Activated CD4-positive, alpha-beta T cell treated with anti-CD3 and anti-CD28 coated beads for 36 hours (primary cell): ENCODE measurements at regions not wholly inside any gene's neighbourhood (a gene's known extent, or its start where the extent isn't known, plus 50 kb on each side); places are given as distances from the start of the nearest gene placed in this dataset.

Experiments used
- ATAC-seq: fragments of 200-7000 bp; cut with Tn5 transposase; one replicate; pipeline ENCODE4 v1.10.0; 2021; ENCODE audit warnings: mild to moderate bottlenecking, moderate library complexity
- CTCF ChIA-PET: fragments of 350-600 bp; sonication (Branson Sonifier 250); formaldehyde crosslinking; loops from one replicate; lab custom pipeline; 2021; ENCODE audit warnings: antibody characterized with exemption; lab: Charles Lee
- POLR2A ChIA-PET: fragments of 350-600 bp; sonication (Branson Sonifier 250); formaldehyde crosslinking; loops from one replicate; lab custom pipeline; 2021; ENCODE audit warnings: antibody characterized with exemption, inconsistent platforms; lab: Charles Lee
- DNase-seq: peaks from one replicate; pipeline ENCODE4 v3.0.0-alpha.2; 2020
- H3K27ac Mint-ChIP-seq: one replicate; pipeline ENCODE4 v1.8.0; 2021; ENCODE audit warnings: mixed read lengths
- H3K27me3 Mint-ChIP-seq: one replicate; pipeline ENCODE4 v1.8.0; 2021; ENCODE audit warnings: mixed read lengths
- H3K36me3 Mint-ChIP-seq: one replicate; pipeline ENCODE4 v1.8.0; 2021; ENCODE audit warnings: low read depth, mixed read lengths
- H3K4me1 Mint-ChIP-seq: one replicate; pipeline ENCODE4 v1.8.0; 2021; ENCODE audit warnings: mixed read lengths
- H3K4me3 Mint-ChIP-seq: one replicate; pipeline ENCODE4 v1.8.0; 2021; ENCODE audit warnings: mild to moderate bottlenecking, moderate library complexity, mixed read lengths
- H3K9me3 Mint-ChIP-seq: one replicate; pipeline ENCODE4 v1.8.0; 2021; ENCODE audit warnings: low read depth, mixed read lengths
- intact Hi-C, 2 experiments: fragments of 100-400 bp; cut with DNase I in 1 of 2; cut with micrococcal nuclease in 1 of 2; formaldehyde crosslinking; loops; one replicate each; pipeline versions ENCODE4 v1.14.2 to v1.15.1; 2022 to 2024; cut with DNase I, micrococcal nuclease

DNA sequence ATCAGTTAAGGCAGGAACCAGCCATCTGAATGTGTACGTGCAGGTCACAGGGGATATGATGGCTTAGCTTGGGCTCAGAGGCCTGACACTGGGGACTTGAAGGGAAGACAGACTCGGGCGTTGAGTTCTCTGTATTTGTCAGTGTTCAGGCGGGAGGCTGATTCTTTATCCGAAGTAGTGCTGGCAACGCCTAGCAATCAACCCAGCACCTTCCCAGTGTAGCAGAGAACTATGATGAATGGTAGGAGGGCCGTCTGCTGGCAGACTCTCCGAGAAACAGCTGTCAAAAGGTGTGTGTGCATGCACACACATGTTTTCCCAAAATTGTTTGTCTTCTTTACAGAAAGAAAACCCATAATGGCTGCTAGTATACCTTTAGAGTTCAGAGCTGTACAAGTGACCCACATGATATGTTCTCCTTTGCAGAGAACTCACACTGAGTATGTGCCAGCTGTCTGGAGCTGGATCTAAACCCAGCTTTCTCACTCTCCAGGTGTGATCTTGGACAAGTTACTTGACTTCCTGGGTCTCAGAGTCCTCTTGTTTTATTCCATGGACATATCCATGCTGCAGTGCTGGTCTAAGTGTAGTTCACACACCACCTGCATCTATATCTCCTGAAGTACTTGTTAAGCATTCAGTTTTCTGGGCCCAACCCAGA, 74.5 kb upstream of the LARS2 start:
- H3K9me3 Mint-ChIP-seq, result no peaks in the 10 kb centered on the region
- no peaks in the 10 kb centered on the region for H3K36me3 Mint-ChIP-seq
- no peak for DNase-seq
- POLR2A ChIA-PET, result no interaction called here
- no peak overlapping the region for H3K27ac Mint-ChIP-seq
- intact Hi-C loops, result no loop called here
- peaks cover 3% of the 10 kb centered on the region for H3K4me1 Mint-ChIP-seq
- H3K4me3 Mint-ChIP-seq, result no peak overlapping the region
- CTCF ChIA-PET, result interaction anchor here (0.7 kb wide), 1 partner anchor 10 kb away, joined by 3 read pairs; no protein-coding TSS in a partner anchor
- no peak for ATAC-seq
- H3K27me3 Mint-ChIP-seq, result peaks cover 5% of the 10 kb centered on the region

DNA sequence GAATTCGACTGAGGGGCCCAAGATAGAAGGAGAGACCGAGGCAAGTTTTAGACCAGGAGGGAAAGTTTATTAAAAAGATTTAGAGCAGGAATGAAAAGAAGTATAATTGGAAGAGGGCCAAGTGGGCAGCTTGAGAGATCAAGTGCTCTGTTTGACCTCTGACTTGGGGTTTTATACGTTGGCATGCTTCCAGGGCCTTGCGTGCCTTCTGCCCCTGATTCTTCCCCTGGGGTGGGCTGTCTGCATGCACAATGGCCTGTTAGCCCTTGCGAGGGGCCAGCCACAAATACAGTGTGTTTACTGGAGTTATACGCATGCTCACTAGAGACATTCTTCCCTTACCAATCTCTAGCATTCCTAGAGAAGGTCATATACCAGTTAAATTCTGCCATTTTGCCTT, 70.7 kb upstream of the LARS2 start:
- CTCF ChIA-PET, result interaction anchor here (0.7 kb wide), 1 partner anchor 190 kb away, joined by 3 read pairs; no protein-coding TSS in a partner anchor
- no peak for ATAC-seq
- Mint-ChIP-seq H3K4me3 (no peak overlapping the region), H3K9me3 (no peaks in the 10 kb centered on the region), H3K36me3 (no peaks in the 10 kb centered on the region), H3K4me1 (no peaks in the 10 kb centered on the region), H3K27me3 (peaks cover 1% of the 10 kb centered on the region), H3K27ac (no peak overlapping the region)
- POLR2A ChIA-PET, result no interaction called here
- no peak for DNase-seq
- intact Hi-C loops, result no loop called here

DNA sequence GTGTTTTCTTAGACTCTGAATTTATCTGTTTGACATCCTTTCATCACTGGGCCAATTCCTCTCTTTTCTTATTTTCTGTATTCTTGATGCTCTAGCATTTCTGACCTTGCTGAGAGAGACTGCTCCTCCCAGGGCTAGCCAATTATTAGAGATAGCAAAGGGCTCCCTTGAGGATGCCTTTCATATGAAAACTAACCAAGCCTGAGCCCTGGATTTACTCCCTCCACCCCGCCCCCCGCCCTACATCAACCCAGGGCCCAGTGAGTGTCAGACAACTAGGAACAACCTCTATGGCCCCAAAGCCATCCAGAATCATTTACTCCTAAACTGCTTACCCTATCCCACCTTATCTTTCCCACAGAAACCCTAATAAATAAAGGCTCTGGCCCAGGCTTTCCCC, 69.7 kb upstream of the LARS2 start:
- peaks cover under 1% of the 10 kb centered on the region for H3K27me3 Mint-ChIP-seq

DNA sequence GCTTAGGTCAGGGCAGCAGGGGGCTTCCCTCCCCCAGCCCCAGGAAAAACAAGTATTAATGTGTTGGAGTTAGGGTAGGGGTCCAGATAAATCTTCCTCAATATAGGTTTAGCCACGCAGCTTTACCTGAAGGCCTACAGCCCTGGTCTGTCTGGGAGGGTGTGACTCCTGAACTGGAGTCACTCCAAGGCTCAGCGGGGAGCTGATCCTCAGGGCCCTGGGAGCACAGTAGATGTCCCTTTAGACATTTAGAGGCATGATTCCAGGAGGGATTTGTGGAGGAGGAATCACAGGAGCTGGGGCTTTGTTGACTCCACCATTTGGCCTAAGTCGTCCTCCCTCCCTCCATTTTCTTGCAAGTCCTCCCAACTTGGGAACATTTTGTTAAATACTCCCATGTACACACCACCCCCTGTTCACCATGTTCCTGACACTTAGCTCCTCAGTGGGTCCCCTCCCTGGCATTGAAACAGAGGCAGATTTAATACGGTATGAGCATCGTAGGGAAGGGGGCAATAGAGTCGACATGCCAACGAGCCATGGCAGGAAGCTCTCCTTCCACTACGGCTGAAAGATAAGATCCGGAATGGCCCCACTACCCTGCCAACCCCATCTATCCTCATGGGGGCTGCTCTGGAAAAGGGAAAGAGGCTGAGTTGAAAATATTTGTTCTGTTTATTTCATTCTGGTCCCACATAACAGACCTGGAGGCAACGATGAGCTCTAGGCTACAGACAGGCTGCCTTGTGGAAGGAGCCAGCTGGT, 69.0 kb upstream of the LARS2 start:
- intact Hi-C loops, result no loop called here
- POLR2A ChIA-PET, result interaction anchor here (0.6 kb wide), 1 partner anchor 20 kb away, joined by 4 read pairs; no protein-coding TSS in a partner anchor
- H3K27ac Mint-ChIP-seq, result no peak overlapping the region
- H3K4me3 Mint-ChIP-seq, result no peak overlapping the region
- no peaks in the 10 kb centered on the region for H3K9me3 Mint-ChIP-seq
- ATAC-seq (no peak), DNase-seq (no peak)
- no peaks in the 10 kb centered on the region for H3K4me1 Mint-ChIP-seq
- CTCF ChIA-PET, result interaction anchor here (0.7 kb wide), 1 partner anchor 290 kb away, joined by 3 read pairs; no protein-coding TSS in a partner anchor
- H3K36me3 Mint-ChIP-seq, result no peaks in the 10 kb centered on the region
- no peaks in the 10 kb centered on the region for H3K27me3 Mint-ChIP-seq

More for the DNA sequence above, 69.7 kb upstream of the LARS2 start:
- CTCF ChIA-PET, result no interaction called here
- H3K4me1 Mint-ChIP-seq, result no peaks in the 10 kb centered on the region
- H3K4me3 Mint-ChIP-seq, result no peak overlapping the region
- POLR2A ChIA-PET, result interaction anchor here (0.6 kb wide), 2 partner anchors 11 to 19 kb away, joined by 4 to 5 read pairs; no protein-coding TSS in a partner anchor
- intact Hi-C loops, result no loop called here
- ATAC-seq (no peak), DNase-seq (no peak)
- H3K36me3 Mint-ChIP-seq, result no peaks in the 10 kb centered on the region
- no peak overlapping the region for H3K27ac Mint-ChIP-seq
- no peaks in the 10 kb centered on the region for H3K9me3 Mint-ChIP-seq

- no peaks in the 10 kb centered on the region for H3K36me3 Mint-ChIP-seq
- intact Hi-C loops, result no loop called here
- DNase-seq, result no peak
- ChIA-PET CTCF (interaction anchor here (0.6 to 0.7 kb wide), 2 partner anchors 12 to 290 kb away, joined by 3 read pairs; no protein-coding TSS in a partner anchor), POLR2A (no interaction called here)
- no peak overlapping the region for H3K4me3 Mint-ChIP-seq
- H3K4me1 Mint-ChIP-seq, result no peaks in the 10 kb centered on the region
- H3K27me3 Mint-ChIP-seq, result peaks cover 1% of the 10 kb centered on the region
- H3K9me3 Mint-ChIP-seq, result no peaks in the 10 kb centered on the region
- ATAC-seq, result no peak
- H3K27ac Mint-ChIP-seq, result no peak overlapping the region
Measured at GRCh38 chr3:45319996-45320305, 68.4 kb upstream of the LARS2 start.

- Mint-ChIP-seq H3K36me3 (no peaks in the 10 kb centered on the region), H3K4me3 (no peak overlapping the region), H3K27me3 (peaks cover 2% of the 10 kb centered on the region), H3K27ac (no peak overlapping the region), H3K9me3 (no peaks in the 10 kb centered on the region), H3K4me1 (no peaks in the 10 kb centered on the region)
- ATAC-seq, result no peak
- intact Hi-C loops, result no loop called here
- no peak for DNase-seq
- ChIA-PET POLR2A (no interaction called here), CTCF (interaction anchor here (0.6 to 1.1 kb wide), 2 partner anchors 77 to 143 kb away, joined by 3 read pairs; no protein-coding TSS in a partner anchor)
Measured at GRCh38 chr3:45320986-45321385, 67.4 kb upstream of the LARS2 start.

DNA sequence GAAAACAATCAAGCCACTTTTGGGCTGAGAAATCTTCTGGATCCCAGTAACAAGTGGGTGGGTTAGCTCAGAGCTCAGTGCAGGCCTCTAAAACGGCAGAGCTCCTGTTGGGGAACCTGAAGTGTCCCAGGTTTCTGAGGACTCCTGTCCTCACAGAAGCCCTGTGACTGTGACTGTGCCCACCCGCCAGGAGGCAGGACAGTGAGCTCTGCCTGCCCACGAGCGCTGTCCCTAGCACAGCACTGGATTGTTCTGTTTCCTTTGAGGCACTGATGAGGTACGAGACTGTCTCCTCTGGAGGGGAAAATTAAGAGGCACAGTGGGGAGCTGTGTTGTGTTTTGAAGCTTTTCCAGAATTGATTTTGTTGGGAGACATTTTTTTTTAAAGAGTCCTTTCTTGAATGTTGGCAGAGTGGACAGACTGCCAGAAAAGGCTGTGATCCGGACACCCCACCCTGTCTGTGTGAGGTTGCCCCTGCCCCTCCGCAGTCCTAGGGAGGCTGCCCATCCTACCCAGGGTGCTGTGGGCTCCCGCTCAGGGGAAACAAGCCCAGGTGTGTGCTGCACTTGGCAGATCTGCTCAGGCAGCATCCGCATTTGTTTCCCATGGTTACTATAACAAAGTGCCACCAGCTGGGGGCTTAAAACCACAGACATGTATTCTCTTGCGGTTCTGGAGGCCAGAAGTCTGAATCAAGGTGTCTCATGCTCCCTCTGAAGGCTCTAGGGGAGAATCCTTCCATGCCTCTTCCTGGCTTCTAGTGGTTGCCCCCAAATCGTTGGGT, 66.6 kb upstream of the LARS2 start:
- DNase-seq, result no peak
- POLR2A ChIA-PET, result interaction anchor here (0.6 kb wide), 1 partner anchor 357 kb away, joined by 4 read pairs; no protein-coding TSS in a partner anchor

DNA sequence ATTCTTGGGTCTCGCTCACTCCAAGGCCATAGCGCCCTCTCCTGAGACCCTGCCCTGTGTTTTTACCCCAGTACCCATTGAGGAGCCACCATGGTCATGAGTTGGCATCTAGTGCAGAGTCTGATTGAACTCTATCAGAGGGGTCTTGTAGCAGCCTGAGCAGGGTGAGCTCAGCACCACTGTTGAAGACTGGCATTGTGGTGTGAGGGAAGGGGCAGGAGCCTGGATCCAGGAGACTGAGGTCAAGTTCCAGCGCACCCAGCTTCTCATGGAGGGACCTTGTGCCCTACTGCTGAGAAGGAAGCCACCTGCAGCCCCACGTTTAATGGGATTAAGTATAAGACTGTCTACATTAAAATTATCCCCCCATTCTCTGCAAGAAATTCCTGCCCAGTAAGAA, 65.8 kb upstream of the LARS2 start:
- POLR2A ChIA-PET, result no interaction called here
- CTCF ChIA-PET, result no interaction called here
- ATAC-seq, result no peak

More for the DNA sequence above, 66.6 kb upstream of the LARS2 start:
- H3K36me3 Mint-ChIP-seq, result no peaks in the 10 kb centered on the region
- H3K9me3 Mint-ChIP-seq, result no peaks in the 10 kb centered on the region
- H3K4me3 Mint-ChIP-seq, result no peak overlapping the region
- no peak overlapping the region for H3K27ac Mint-ChIP-seq
- H3K4me1 Mint-ChIP-seq, result no peaks in the 10 kb centered on the region
- intact Hi-C loops, result no loop called here
- CTCF ChIA-PET, result interaction anchor here (0.6 to 1.1 kb wide), 2 partner anchors 76 to 142 kb away, joined by 3 read pairs; no protein-coding TSS in a partner anchor
- H3K27me3 Mint-ChIP-seq, result peaks cover 6% of the 10 kb centered on the region
- ATAC-seq, result no peak

DNA sequence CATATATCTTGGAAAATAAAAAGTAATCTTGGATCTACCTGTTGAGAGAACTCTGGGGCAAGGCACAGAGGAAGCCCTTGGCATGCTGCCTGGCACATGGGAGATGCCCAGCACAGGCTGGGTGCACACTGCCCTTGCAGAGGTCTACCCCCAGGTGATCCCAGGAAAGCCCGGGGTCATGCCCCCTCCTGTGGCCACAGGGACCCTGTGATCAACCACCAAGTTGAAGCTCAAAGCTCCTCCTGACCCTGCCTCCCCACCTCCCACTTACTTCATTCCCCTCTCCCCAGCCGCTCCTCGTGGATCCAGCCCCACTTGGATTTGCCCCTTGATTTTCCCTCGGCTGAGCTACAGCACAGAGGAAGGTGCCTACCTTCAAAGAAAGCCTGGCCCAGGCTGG, 62.7 kb upstream of the LARS2 start:
- ATAC-seq, result no peak
- H3K27me3 Mint-ChIP-seq, result peaks cover 10% of the 10 kb centered on the region
- intact Hi-C loops, result no loop called here
- no peaks in the 10 kb centered on the region for H3K9me3 Mint-ChIP-seq
- H3K4me3 Mint-ChIP-seq, result no peak overlapping the region
- ChIA-PET CTCF (no interaction called here), POLR2A (no interaction called here)
- no peak for DNase-seq
- no peaks in the 10 kb centered on the region for H3K36me3 Mint-ChIP-seq
- no peaks in the 10 kb centered on the region for H3K4me1 Mint-ChIP-seq
- no peak overlapping the region for H3K27ac Mint-ChIP-seq

More for the DNA sequence above, 65.8 kb upstream of the LARS2 start:
- Mint-ChIP-seq H3K4me1 (no peaks in the 10 kb centered on the region), H3K27ac (no peak overlapping the region), H3K4me3 (no peak overlapping the region), H3K9me3 (no peaks in the 10 kb centered on the region), H3K27me3 (peaks cover 8% of the 10 kb centered on the region), H3K36me3 (no peaks in the 10 kb centered on the region)
- no peak for DNase-seq
- intact Hi-C loops, result no loop called here

DNA sequence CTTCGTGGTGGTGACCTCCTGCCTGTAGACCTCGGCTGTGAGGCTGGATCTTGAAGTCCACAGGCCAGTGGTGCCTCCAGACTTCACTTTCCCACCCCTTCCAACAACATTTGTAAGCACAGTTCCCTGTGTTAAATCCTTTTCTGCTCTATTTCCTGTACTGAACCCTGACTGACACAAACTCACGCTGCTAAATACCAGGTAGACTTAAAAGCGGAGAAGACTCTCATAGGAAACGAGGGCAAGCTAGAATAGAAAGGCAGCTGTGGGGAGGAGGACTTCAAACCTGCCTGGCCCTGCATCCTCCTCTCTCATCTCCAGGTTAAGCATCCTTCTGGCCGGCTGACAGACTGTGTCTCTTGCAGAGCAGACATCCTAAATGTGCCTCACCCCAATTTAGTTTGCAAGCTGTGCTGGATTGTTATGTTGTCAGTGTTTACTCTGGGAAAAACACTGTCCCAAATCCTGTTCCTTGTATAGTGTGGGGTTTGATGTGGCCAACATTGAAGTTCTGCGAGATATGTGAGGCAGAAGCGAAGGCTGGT, 58.5 kb upstream of the LARS2 start:
- Mint-ChIP-seq H3K36me3 (no peaks in the 10 kb centered on the region), H3K4me3 (no peak overlapping the region), H3K4me1 (no peaks in the 10 kb centered on the region), H3K27ac (no peak overlapping the region), H3K27me3 (peaks cover 12% of the 10 kb centered on the region), H3K9me3 (no peaks in the 10 kb centered on the region)
- intact Hi-C loops, result no loop called here
- DNase-seq (no peak), ATAC-seq (no peak)
- CTCF ChIA-PET, result no interaction called here
- POLR2A ChIA-PET, result no interaction called here
